H1 (cell line): ENCODE measurements at regions not wholly inside any gene's neighbourhood (a gene's known extent, or its start where the extent isn't known, plus 50 kb on each side); places are given as distances from the start of the nearest gene placed in this dataset.

ENCODE experiments used
- CTCF ChIA-PET: fragments of 300-600 bp; sonication (Branson Sonifier 250); formaldehyde crosslinking; loops from one replicate; lab custom pipeline; 2021; ENCODE audit not compliant: partially characterized antibody; lab: Charles Lee
- POLR2A ChIA-PET: fragments of 300-600 bp; sonication (Branson Sonifier 250); formaldehyde crosslinking; loops from one replicate; lab custom pipeline; 2021; ENCODE audit warnings: inconsistent platforms; ENCODE audit not compliant: partially characterized antibody; lab: Charles Lee
- DNase-seq, 2 experiments: peaks; one replicate each; pipeline versions ENCODE4 v3.0.0 to v3.0.0-alpha.2; 2010 to 2022; ENCODE audit warnings: low spot score in 2 of 2, low read depth in 1 of 2, mixed read lengths in 1 of 2
- FAIRE-seq: peaks from 2 replicates; lab custom pipeline; 2011; peaks lifted over from hg19 to GRCh38; lab: Jason Lieb, UNC
- H2AFZ ChIP-seq: 2 replicates; pipeline ENCODE4 v1.8.1; 2012; ENCODE audit warnings: low read length, inconsistent platforms
- H2AK5ac ChIP-seq: 2 replicates; pipeline ENCODE4 v1.6.1; 2013; ENCODE audit warnings: low read depth, low read length
- H2BK120ac ChIP-seq: replicated peaks from 2 replicates; pipeline ENCODE3; 2013; ENCODE audit warnings: low read depth, low read length, inconsistent platforms
- H2BK12ac ChIP-seq: 2 replicates; pipeline ENCODE4 v1.6.1; 2013; ENCODE audit warnings: low read depth, low read length
- H2BK15ac ChIP-seq: 2 replicates; pipeline ENCODE4 v1.6.1; 2013; ENCODE audit warnings: low read length
- H2BK20ac ChIP-seq: 2 replicates; pipeline ENCODE4 v1.6.1; 2013; ENCODE audit warnings: low read length
- H2BK5ac ChIP-seq: 2 replicates; pipeline ENCODE4 v1.6.1; 2013; ENCODE audit warnings: low read depth, low read length
- H3K14ac ChIP-seq: 2 replicates; pipeline ENCODE4 v1.6.1; 2013; ENCODE audit warnings: inconsistent platforms; ENCODE audit not compliant: insufficient read length
- H3K18ac ChIP-seq: 2 replicates; pipeline ENCODE4 v1.6.1; 2013; ENCODE audit warnings: low read length; ENCODE audit errors: extremely low read depth
- H3K23ac ChIP-seq: 2 replicates; pipeline ENCODE4 v1.6.1; 2013; ENCODE audit warnings: inconsistent platforms; ENCODE audit not compliant: insufficient read length
- H3K23me2 ChIP-seq: 2 replicates; pipeline ENCODE4 v1.6.1; 2013; ENCODE audit warnings: low read depth, low read length
- H3K27ac ChIP-seq: 2 replicates; pipeline ENCODE4 v1.6.1; 2011; ENCODE audit warnings: low read depth, low read length, inconsistent platforms
- H3K27me3 ChIP-seq, 4 experiments: replicated peaks in 1 of 4; 1 replicate in 1 of 4; 2 replicates in 3 of 4; pipeline versions ENCODE4 v1.6.1 to v1.8.1; 2011 to 2013; ENCODE audit warnings: low read length in 3 of 4, mild to moderate bottlenecking in 3 of 4, inconsistent platforms in 2 of 4, mixed read lengths in 2 of 4, moderate library complexity in 1 of 4; ENCODE audit not compliant: control insufficient read depth in 3 of 4, insufficient read depth in 3 of 4; ENCODE audit errors: extremely low read depth in 1 of 4
- H3K36me3 ChIP-seq, 4 experiments: 2 replicates each; pipeline versions ENCODE4 v1.6.1 to v1.8.1; 2011 to 2013; ENCODE audit warnings: mild to moderate bottlenecking in 4 of 4, low read length in 3 of 4, moderate library complexity in 2 of 4, control low read depth in 1 of 4, inconsistent platforms in 1 of 4; ENCODE audit not compliant: insufficient read depth in 4 of 4, control insufficient read depth in 2 of 4
- H3K4ac ChIP-seq: replicated peaks from 2 replicates; pipeline ENCODE3; 2013; ENCODE audit warnings: low read length, low read depth, mixed read lengths, inconsistent platforms; ENCODE audit not compliant: insufficient read length
- H3K4me1 ChIP-seq, 4 experiments: replicated peaks in 1 of 4; 1 replicate in 1 of 4; 2 replicates in 3 of 4; pipeline versions ENCODE4 v1.6.1 to v1.8.1; 2011 to 2013; ENCODE audit warnings: low read length in 3 of 4, inconsistent platforms in 2 of 4, mixed read lengths in 1 of 4; ENCODE audit not compliant: insufficient read depth in 4 of 4, control insufficient read depth in 3 of 4
- H3K4me2 ChIP-seq, 2 experiments: 2 replicates each; pipeline versions ENCODE4 v1.6.1 to v1.8.1; 2011 to 2013; ENCODE audit warnings: low read depth in 2 of 2, low read length in 2 of 2, control low read depth in 1 of 2, inconsistent platforms in 1 of 2, mild to moderate bottlenecking in 1 of 2; ENCODE audit not compliant: insufficient read depth in 1 of 2
- H3K4me3 ChIP-seq, 4 experiments: fragments of 200-600, 300-600 bp in 1 of 4; sonication (generic), shearing (Covaris generic), sonication (Bioruptor Twin) in 1 of 4; 2 replicates each; pipeline versions ENCODE4 v1.5.1 to v1.8.1; 2011 to 2016; ENCODE audit warnings: low read length in 4 of 4, low read depth in 3 of 4, control low read depth in 2 of 4, inconsistent platforms in 2 of 4, mild to moderate bottlenecking in 2 of 4, mixed read lengths in 1 of 4, moderate library complexity in 1 of 4; ENCODE audit not compliant: insufficient read depth in 2 of 4; ENCODE audit errors: extremely low read depth in 1 of 4
- H3K56ac ChIP-seq: replicated peaks from 2 replicates; pipeline ENCODE3; 2013; ENCODE audit warnings: low read depth, mild to moderate bottlenecking, mixed read lengths, low read length, inconsistent platforms; ENCODE audit not compliant: insufficient read length
- H3K79me1 ChIP-seq: 2 replicates; pipeline ENCODE4 v1.6.1; 2013; ENCODE audit warnings: low read depth, low read length, control low read depth
- H3K79me2 ChIP-seq, 2 experiments: 2 replicates each; pipeline versions ENCODE4 v1.6.1 to v1.8.1; 2012 to 2013; ENCODE audit warnings: low read length in 2 of 2, mild to moderate bottlenecking in 2 of 2, inconsistent platforms in 1 of 2; ENCODE audit not compliant: insufficient read depth in 2 of 2, control insufficient read depth in 1 of 2
- H3K9ac ChIP-seq, 4 experiments: replicated peaks in 1 of 4; 1 replicate in 1 of 4; 2 replicates in 3 of 4; pipeline versions ENCODE4 v1.6.1 to v1.8.1; 2011 to 2013; ENCODE audit warnings: low read depth in 3 of 4, low read length in 3 of 4, control low read depth in 2 of 4, mild to moderate bottlenecking in 2 of 4, moderate library complexity in 2 of 4, inconsistent platforms in 1 of 4; ENCODE audit errors: extremely low read depth in 1 of 4
- H3K9me3 ChIP-seq, 2 experiments: 2 replicates each; pipeline versions ENCODE4 v1.6.1 to v1.8.1; 2012 to 2013; ENCODE audit warnings: mild to moderate bottlenecking in 2 of 2, moderate library complexity in 2 of 2, control low read depth in 1 of 2, inconsistent platforms in 1 of 2, low read depth in 1 of 2, low read length in 1 of 2, mixed read lengths in 1 of 2; ENCODE audit not compliant: insufficient read depth in 2 of 2
- H4K20me1 ChIP-seq, 2 experiments: replicated peaks in 1 of 2; 2 replicates each; pipeline versions ENCODE3 to v1.8.1; 2011 to 2013; ENCODE audit warnings: inconsistent platforms in 2 of 2, low read length in 2 of 2, mild to moderate bottlenecking in 1 of 2; ENCODE audit not compliant: insufficient read depth in 2 of 2, control insufficient read depth in 1 of 2
- H4K5ac ChIP-seq: 2 replicates; pipeline ENCODE4 v1.6.1; 2013; ENCODE audit warnings: low read length, low read depth, mixed read lengths, inconsistent platforms; ENCODE audit not compliant: insufficient read length
- H4K8ac ChIP-seq: 2 replicates; pipeline ENCODE4 v1.8.0; 2013; ENCODE audit warnings: mild to moderate bottlenecking, moderate library complexity, low read length, inconsistent platforms; ENCODE audit not compliant: insufficient read depth; ENCODE audit errors: extremely low read depth
- H4K91ac ChIP-seq: replicated peaks from 2 replicates; pipeline ENCODE3; 2013; ENCODE audit warnings: low read length, mixed read lengths, inconsistent platforms; ENCODE audit not compliant: insufficient read length
- ATF2 ChIP-seq: IDR thresholded peaks from 2 replicates; pipeline ENCODE4 v1.6.1; 2012; ENCODE audit warnings: low read length, inconsistent platforms
- BACH1 ChIP-seq: IDR thresholded peaks from 2 replicates; pipeline ENCODE4 v1.6.1; 2012; ENCODE audit warnings: low read length, improper control_type of control experiment
- CBX8 ChIP-seq: fragments of 300-800, 300-1000 bp; sonication (generic); IDR thresholded peaks from 2 replicates; pipeline ENCODE4 v1.7.1; 2016; ENCODE audit warnings: low read depth, low read length, borderline replicate concordance
- CHD2 ChIP-seq: IDR thresholded peaks from 2 replicates; pipeline ENCODE4 v1.6.1; 2012; ENCODE audit warnings: low read length, improper control_type of control experiment
- CREB1 ChIP-seq: IDR thresholded peaks from 2 replicates; pipeline ENCODE4 v1.6.1; 2012; ENCODE audit warnings: inconsistent platforms
- E2F6 ChIP-seq: IDR thresholded peaks from 2 replicates; pipeline ENCODE4 v1.6.1; 2012; ENCODE audit warnings: inconsistent platforms
- GABPA ChIP-seq: IDR thresholded peaks from 2 replicates; pipeline ENCODE4 v1.6.1; 2011; ENCODE audit warnings: mild to moderate bottlenecking, low read length, moderate library complexity, borderline replicate concordance; ENCODE audit not compliant: insufficient read depth
- MAFK ChIP-seq: IDR thresholded peaks from 2 replicates; pipeline ENCODE4 v1.6.1; 2012; ENCODE audit warnings: low read depth, mild to moderate bottlenecking, improper control_type of control experiment, low read length
- MAX ChIP-seq: IDR thresholded peaks from 2 replicates; pipeline ENCODE4 v1.6.1; 2012; ENCODE audit warnings: inconsistent platforms
- POLR2A ChIP-seq, 2 experiments: IDR thresholded peaks; 1 replicate in 1 of 2; 2 replicates in 1 of 2; pipeline ENCODE4 v1.6.1; 2011; ENCODE audit warnings: low read depth in 2 of 2, low read length in 2 of 2, mild to moderate bottlenecking in 2 of 2; ENCODE audit errors: control extremely low read depth in 1 of 2
- RXRA ChIP-seq: IDR thresholded peaks from 2 replicates; pipeline ENCODE4 v1.6.1; 2011; ENCODE audit warnings: low read depth, mild to moderate bottlenecking, low read length, moderate library complexity; ENCODE audit not compliant: insufficient read depth
- SP1 ChIP-seq: IDR thresholded peaks from 2 replicates; pipeline ENCODE4 v1.6.1; 2011; ENCODE audit warnings: low read depth, low read length
- SRF ChIP-seq: IDR thresholded peaks from 2 replicates; pipeline ENCODE4 v1.6.1; 2011; ENCODE audit warnings: mild to moderate bottlenecking, low read depth, low read length, moderate library complexity
- ZNF274 ChIP-seq: IDR thresholded peaks from 2 replicates; pipeline ENCODE4 v1.7.0; 2012; ENCODE audit warnings: low read length, borderline replicate concordance; ENCODE audit errors: extremely low read depth
- WGBS, 2 experiments: shearing (Covaris generic) in 1 of 2; methylation state at CpG; one replicate each; pipeline versions ENCODE4 v1.1.6 to v1.1.7; 2013 to 2015; ENCODE audit warnings: low lambda C conversion rate in 2 of 2, mixed read lengths in 2 of 2, inconsistent platforms in 1 of 2, low coverage in 1 of 2, missing lambda C conversion rate in 1 of 2; ENCODE audit not compliant: insufficient replicate concordance in 2 of 2, insufficient coverage in 1 of 2, insufficient read length in 1 of 2; ENCODE audit errors: extremely low coverage in 1 of 2, missing lambda C conversion rate in 1 of 2; 5-methylcytosine and 5-hydroxymethylcytosine counted together

- WGBS, 2 experiments: 88% methylated on average over 4 of the region's 4 CpGs; no CpG with 5 or more reads in 1 of the 2 experiments
- Histone ChIP-seq H3K79me2 (no peaks in the 10 kb centered on the region), H3K56ac (no peak overlapping the region), H3K4me3 (no peak overlapping the region), H3K23me2 (no peaks in the 10 kb centered on the region; the same call in 1 of the 2 replicates), H3K9me3 (no peaks in the 10 kb centered on the region), H3K23ac (no peak overlapping the region), H3K36me3 (no peaks in the 10 kb centered on the region), H3K79me1 (no peaks in the 10 kb centered on the region), H3K27ac (no peak overlapping the region), H3K4me1 (no peaks in the 10 kb centered on the region), H3K9ac (no peak overlapping the region), H3K18ac (no peak overlapping the region), H3K4me2 (no peak overlapping the region), H2AFZ (no peak overlapping the region), H3K4ac (no peak overlapping the region), H4K91ac (no peak overlapping the region), H3K14ac (no peak overlapping the region), H2BK5ac (no peak overlapping the region), H4K8ac (no peak overlapping the region), H2BK120ac (no peak overlapping the region), H3K27me3 (no peaks in the 10 kb centered on the region), H4K20me1 (no peaks in the 10 kb centered on the region), H2BK12ac (no peak overlapping the region), H2BK20ac (no peak overlapping the region), H2BK15ac (no peak overlapping the region), H2AK5ac (no peak overlapping the region), H4K5ac (no peak overlapping the region)
- DNase-seq (no peak), FAIRE-seq (no peak)
- ChIA-PET POLR2A (no interaction called here), CTCF (no interaction called here)
- TF ChIP-seq BACH1: no peak
- no peak for TF ChIP-seq RXRA
- no peak for TF ChIP-seq MAX
- no peak for TF ChIP-seq ZNF274
- TF ChIP-seq POLR2A (IDR thresholded peaks at IDR 0.05; ENCODE audit: control extremely low read depth in 1 of 2, low read depth in 2 of 2, low read length in 2 of 2): no peak
- no peak for TF ChIP-seq SRF
- TF ChIP-seq ATF2: no peak
- TF ChIP-seq MAFK: no peak
- no peak for TF ChIP-seq E2F6
- no peak for TF ChIP-seq GABPA
- TF ChIP-seq CBX8: no peak
- no peak for TF ChIP-seq CHD2
- no peak for TF ChIP-seq SP1
- no peak for TF ChIP-seq CREB1
Observed at GRCh38 chr5:20254748-20255147, 266.7 kb upstream of the CDH18 start.
